ENCODE measurements at regions not wholly inside any gene's neighbourhood (a gene's known extent, or its start where the extent isn't known, plus 50 kb on each side); places are given as distances from the start of the nearest gene placed in this dataset.

- no peak for TF ChIP-seq POLR2A (IDR thresholded peaks at IDR 0.05; ENCODE audit: low read depth, low read length)
- TF ChIP-seq TAF1 (IDR thresholded peaks at IDR 0.05; ENCODE audit: low read depth, low read length) = no peak
- TF ChIP-seq POLR2AphosphoS5 (IDR thresholded peaks at IDR 0.05; ENCODE audit: low read depth, low read length) = no peak
- TF ChIP-seq SPI1 (IDR thresholded peaks at IDR 0.05; ENCODE audit: low read depth, low read length) = no peak
Observed at GRCh38 chr5:74441616-74442015, 198.9 kb downstream of the ENC1 start.

All from GM12891 (cell line).